GM12874 (cell line): ENCODE measurements at regions not wholly inside any gene's neighbourhood (a gene's known extent, or its start where the extent isn't known, plus 50 kb on each side); places are given as distances from the start of the nearest gene placed in this dataset.

Experiments used
- CTCF ChIP-seq: IDR thresholded peaks from 2 replicates; pipeline ENCODE4 v1.5.1; 2011; ENCODE audit warnings: low read depth, mild to moderate bottlenecking, control low read depth, low read length, moderate library complexity; ENCODE audit not compliant: insufficient read depth

GRCh38 chr3:87805670-87806069, 253.1 kb downstream of the CGGBP1 start:
- no peak for TF ChIP-seq CTCF

GRCh38 chr3:87801409-87801808, 257.4 kb downstream of the CGGBP1 start:
- no peak for TF ChIP-seq CTCF

- no peak for TF ChIP-seq CTCF
Observed at GRCh38 chr3:87800516-87800915, 258.3 kb downstream of the CGGBP1 start.

- no peak for TF ChIP-seq CTCF
Observed at GRCh38 chr3:87798567-87798947, 260.2 kb downstream of the CGGBP1 start.

- no peak for TF ChIP-seq CTCF
Observed at GRCh38 chr3:87797872-87798566, 260.8 kb downstream of the CGGBP1 start.

GRCh38 chr3:87796843-87797185, 262.0 kb downstream of the CGGBP1 start:
- no peak for TF ChIP-seq CTCF

GRCh38 chr3:87796137-87796842, 262.5 kb downstream of the CGGBP1 start:
- no peak for TF ChIP-seq CTCF
